Panc1 (cell line): ENCODE measurements at regions not wholly inside any gene's neighbourhood (a gene's known extent, or its start where the extent isn't known, plus 50 kb on each side); places are given as distances from the start of the nearest gene placed in this dataset.

ENCODE experiments used
- CTCF ChIP-seq: fragments of 450-650 bp; IDR thresholded peaks from 2 replicates; pipeline ENCODE4 v1.5.1; 2017; ENCODE audit warnings: mild to moderate bottlenecking
- POLR2AphosphoS5 ChIP-seq: IDR thresholded peaks from 2 replicates; pipeline ENCODE4 v1.6.1; 2012; ENCODE audit warnings: mild to moderate bottlenecking, low read depth, low read length, moderate library complexity
- REST ChIP-seq, 2 experiments: IDR thresholded peaks; 2 replicates each; pipeline ENCODE4 v1.6.1; 2011 to 2012; ENCODE audit warnings: low read depth in 2 of 2, control low read depth in 1 of 2, low read length in 1 of 2, mild to moderate bottlenecking in 1 of 2, moderate library complexity in 1 of 2; ENCODE audit not compliant: insufficient read depth in 1 of 2
- SIN3A ChIP-seq: IDR thresholded peaks from 2 replicates; pipeline ENCODE4 v1.6.1; 2012; ENCODE audit warnings: low read depth, mild to moderate bottlenecking, low read length, moderate library complexity, borderline replicate concordance; ENCODE audit not compliant: insufficient read depth
- TCF7L2 ChIP-seq: IDR thresholded peaks from 2 replicates; pipeline ENCODE4 v1.6.1; 2011; ENCODE audit warnings: mild to moderate bottlenecking, low read depth, low read length, inconsistent platforms

- TF ChIP-seq CTCF (no peak), POLR2AphosphoS5 (no peak), SIN3A (no peak), REST (IDR thresholded peaks at IDR 0.05; ENCODE audit: insufficient read depth in 1 of 2, low read depth in 2 of 2, low read length in 1 of 2) (no peak), TCF7L2 (no peak)
Measured at GRCh38 chr20:59443550-59443949, 143.1 kb downstream of the EDN3 start.
